GDM1 (cell line): ENCODE measurements at regions not wholly inside any gene's neighbourhood (a gene's known extent, or its start where the extent isn't known, plus 50 kb on each side); places are given as distances from the start of the nearest gene placed in this dataset.
A peak's percentile ranks its signal among the peaks of the same experiment; 100 is the strongest.
"Not testable (repeated sequence)": the region's sequence is repeated elsewhere in the genome, so short reads cannot be mapped to it uniquely, and the experiment has no call there.

ENCODE experiments used
- DNase-seq: peaks from one replicate; lab custom pipeline; 2025; lab: John Stamatoyannopoulos, UW

GRCh38 chr6:137623293-137623692 lies 129.1 kb upstream of the OLIG3 start:
- DNase-seq = no peak

GRCh38 chr6:137625100-137625661 lies 131.0 kb upstream of the OLIG3 start:
- DNase-seq = no peak

- DNase-seq = no peak
These were observed 131.6 kb upstream of the OLIG3 start for GRCh38 chr6:137625808-137626207.

GRCh38 chr6:137630666-137631065 lies 136.5 kb upstream of the OLIG3 start:
- DNase-seq = no peak

GRCh38 chr6:137631323-137631722 lies 137.1 kb upstream of the OLIG3 start:
- no peak for DNase-seq

GRCh38 chr6:137634177-137634576 lies 140.0 kb upstream of the OLIG3 start:
- DNase-seq = not testable (repeated sequence)

- DNase-seq = no peak
These were observed 142.9 kb upstream of the OLIG3 start for GRCh38 chr6:137637121-137637520.

GRCh38 chr6:137638926-137639706 lies 144.9 kb upstream of the OLIG3 start:
- DNase-seq = no peak

- no peak for DNase-seq
These were observed 145.9 kb upstream of the OLIG3 start for GRCh38 chr6:137640086-137640485.

- peak; percentile 43 for DNase-seq
These were observed 147.4 kb upstream of the OLIG3 start for GRCh38 chr6:137641474-137642077.

GRCh38 chr6:137643210-137643609 lies 149.0 kb upstream of the OLIG3 start:
- DNase-seq = not testable (repeated sequence)

- DNase-seq = not testable (repeated sequence)
These were observed 149.4 kb upstream of the OLIG3 start for GRCh38 chr6:137643644-137644043.

GRCh38 chr6:137645850-137646249 lies 151.7 kb upstream of the OLIG3 start:
- no peak for DNase-seq

- DNase-seq = no peak
These were observed 152.3 kb upstream of the OLIG3 start for GRCh38 chr6:137646484-137646883.

GRCh38 chr6:137647762-137648447 lies 153.7 kb upstream of the OLIG3 start:
- DNase-seq = no peak

- no peak for DNase-seq
These were observed 156.5 kb upstream of the OLIG3 start for GRCh38 chr6:137650720-137651119.

- DNase-seq = no peak
These were observed 157.0 kb upstream of the OLIG3 start for GRCh38 chr6:137651178-137651577.

GRCh38 chr6:137651591-137652335 lies 157.6 kb upstream of the OLIG3 start:
- DNase-seq = no peak

- no peak for DNase-seq
These were observed 158.9 kb upstream of the OLIG3 start for GRCh38 chr6:137652961-137653705.

- DNase-seq = no peak
These were observed 159.5 kb upstream of the OLIG3 start for GRCh38 chr6:137653706-137654059.

GRCh38 chr6:137654365-137654981 lies 160.3 kb upstream of the OLIG3 start:
- no peak for DNase-seq
